Brain microvascular endothelial cell (primary cell): ENCODE measurements at regions not wholly inside any gene's neighbourhood (a gene's known extent, or its start where the extent isn't known, plus 50 kb on each side); places are given as distances from the start of the nearest gene placed in this dataset.
A peak's percentile ranks its signal among the peaks of the same experiment; 100 is the strongest.

Experiments used
- DNase-seq: peaks from one replicate; pipeline ENCODE4 v3.0.0-alpha.2; 2020
- H3K27ac ChIP-seq: fragments of 250-450 bp; sonication (Bioruptor Pico); 2 replicates; pipeline ENCODE4 v1.5.1; 2020; ENCODE audit warnings: mild to moderate bottlenecking, moderate library complexity
- H3K27me3 ChIP-seq: fragments of 250-450 bp; sonication (Bioruptor Pico); replicated peaks from 2 replicates; pipeline ENCODE4 v1.5.1; 2020; ENCODE audit warnings: mild to moderate bottlenecking
- H3K36me3 ChIP-seq: fragments of 250-450 bp; sonication (Bioruptor Pico); replicated peaks from 2 replicates; pipeline ENCODE4 v1.5.1; 2020; ENCODE audit warnings: mild to moderate bottlenecking
- H3K4me3 ChIP-seq: 2 replicates; pipeline ENCODE4 v1.5.1; 2011; ENCODE audit warnings: low read depth, mild to moderate bottlenecking, control low read depth, low read length, moderate library complexity
- CTCF ChIP-seq: IDR thresholded peaks from 2 replicates; pipeline ENCODE4 v1.5.1; 2011; ENCODE audit warnings: low read depth, mild to moderate bottlenecking, moderate library complexity, low read length, control low read depth, inconsistent platforms; ENCODE audit errors: missing control alignments
- in situ Hi-C: cut with HindIII; loops from 2 replicates; pipeline ENCODE4 v1.10.0; 2017; ENCODE audit warnings: low sequenced_read_pairs, low pct_ligation_motif_present

GRCh38 chr12:91777268-91777992 is 368.2 kb downstream of the BTG1 start:
- peak; percentile 16 for DNase-seq
- H3K4me3 ChIP-seq: no peak overlapping the region
- no peak for TF ChIP-seq CTCF
- no peak overlapping the region for H3K27ac ChIP-seq
- H3K36me3 ChIP-seq: no peaks in the 10 kb centered on the region
- in situ Hi-C loops: no loop called here
- H3K27me3 ChIP-seq: no peaks in the 10 kb centered on the region

GRCh38 chr12:91774434-91774921 is 371.2 kb downstream of the BTG1 start:
- Histone ChIP-seq H3K27ac (no peak overlapping the region), H3K4me3 (no peak overlapping the region), H3K36me3 (no peaks in the 10 kb centered on the region), H3K27me3 (no peaks in the 10 kb centered on the region)
- peak; percentile 51 for DNase-seq
- no peak for TF ChIP-seq CTCF
- in situ Hi-C loops: no loop called here

- TF ChIP-seq CTCF: no peak
- no peaks in the 10 kb centered on the region for H3K36me3 ChIP-seq
- in situ Hi-C loops: no loop called here
- no peak for DNase-seq
- H3K27me3 ChIP-seq: no peaks in the 10 kb centered on the region
- no peak overlapping the region for H3K4me3 ChIP-seq
- H3K27ac ChIP-seq: no peak overlapping the region
Measured at GRCh38 chr12:91773749-91774429, 371.8 kb downstream of the BTG1 start.

- Histone ChIP-seq H3K27me3 (no peaks in the 10 kb centered on the region), H3K4me3 (no peak overlapping the region), H3K27ac (no peak overlapping the region), H3K36me3 (no peaks in the 10 kb centered on the region)
- in situ Hi-C loops: no loop called here
- DNase-seq: no peak
- TF ChIP-seq CTCF: no peak
Measured at GRCh38 chr12:91772411-91772810, 373.2 kb downstream of the BTG1 start.

GRCh38 chr12:91769736-91770135 is 375.9 kb downstream of the BTG1 start:
- DNase-seq: no peak
- Histone ChIP-seq H3K27me3 (no peaks in the 10 kb centered on the region), H3K27ac (no peak overlapping the region), H3K4me3 (no peak overlapping the region), H3K36me3 (no peaks in the 10 kb centered on the region)
- in situ Hi-C loops: no loop called here
- TF ChIP-seq CTCF: no peak
